Vagina (tissue), 2 donors: ENCODE measurements at regions not wholly inside any gene's neighbourhood (a gene's known extent, or its start where the extent isn't known, plus 50 kb on each side); places are given as distances from the start of the nearest gene placed in this dataset.

Source experiments
- DNase-seq, 2 donors: peaks; one replicate each; pipeline ENCODE4 v3.0.0-alpha.2; 2017; ENCODE audit errors: extremely low spot score in 2 of 2
- H3K27ac ChIP-seq: fragments of 200-600 bp; sonication (generic); one replicate; pipeline ENCODE4 v1.5.1; 2019
- H3K27me3 ChIP-seq: fragments of 200-600 bp; sonication (generic); one replicate; pipeline ENCODE4 v1.5.1; 2019
- H3K36me3 ChIP-seq, 2 donors: fragments of 200-600 bp; sonication (generic); one replicate each; pipeline ENCODE4 v1.5.1; 2017 to 2019
- H3K4me1 ChIP-seq: fragments of 200-600 bp; sonication (generic); one replicate; pipeline ENCODE4 v1.5.1; 2019
- H3K4me3 ChIP-seq, 2 donors: fragments of 200-600 bp; sonication (generic); 1 replicate in 1 of 2; 2 replicates in 1 of 2; pipeline ENCODE4 v1.5.1; 2016 to 2019
- H3K9me3 ChIP-seq: fragments of 200-600 bp; sonication (generic); one replicate; pipeline ENCODE4 v1.5.1; 2019
- CTCF ChIP-seq, 3 experiments: fragments of 450-650 bp in 2 of 3; fragments of 200-600 bp in 1 of 3; sonication (generic) in 1 of 3; IDR thresholded peaks; one replicate each; pipeline ENCODE4 v1.5.1; 2017 to 2019; ENCODE audit warnings: antibody characterized with exemption in 3 of 3, mild to moderate bottlenecking in 2 of 3, moderate library complexity in 2 of 3
- POLR2A ChIP-seq, 2 donors: fragments of 450-650 bp; IDR thresholded peaks; one replicate each; pipeline ENCODE4 v1.6.1; 2017; ENCODE audit warnings: antibody characterized with exemption in 2 of 2, mild to moderate bottlenecking in 2 of 2, moderate library complexity in 2 of 2
- POLR2AphosphoS5 ChIP-seq, 2 donors: sonication (generic); formaldehyde crosslinking; IDR thresholded peaks; one replicate each; pipeline ENCODE4 v1.9.0; 2017; ENCODE audit warnings: antibody characterized with exemption in 2 of 2, mild to moderate bottlenecking in 2 of 2, low read depth in 1 of 2; ENCODE audit not compliant: insufficient read depth in 1 of 2
- intact Hi-C: fragments of 100-400 bp; cut with DNase I; formaldehyde crosslinking; loops from one replicate; pipeline ENCODE4 v1.15.1; 2023

- TF ChIP-seq POLR2AphosphoS5 (IDR thresholded peaks at IDR 0.05; ENCODE audit: insufficient read depth in 1 of 2, low read depth in 1 of 2) (no peak), CTCF (IDR thresholded peaks at IDR 0.05) (no peak), POLR2A (IDR thresholded peaks at IDR 0.05) (no peak)
- H3K4me3 ChIP-seq, result no peak overlapping the region
Measured at GRCh38 chr13:80105350-80105749, 235.6 kb downstream of the SPRY2 start.

GRCh38 chr13:80101040-80101439 lies 239.9 kb downstream of the SPRY2 start:
- H3K36me3 ChIP-seq, result no peaks in the 10 kb centered on the region
- TF ChIP-seq CTCF (IDR thresholded peaks at IDR 0.05), result no peak
- TF ChIP-seq POLR2A (IDR thresholded peaks at IDR 0.05), result no peak
- TF ChIP-seq POLR2AphosphoS5 (IDR thresholded peaks at IDR 0.05; ENCODE audit: insufficient read depth in 1 of 2, low read depth in 1 of 2), result no peak
- intact Hi-C loops, result no loop called here
- no peaks in the 10 kb centered on the region for H3K27me3 ChIP-seq
- no peaks in the 10 kb centered on the region for H3K9me3 ChIP-seq
- DNase-seq, result no peak
- H3K4me3 ChIP-seq, result no peak overlapping the region
- no peak overlapping the region for H3K27ac ChIP-seq
- no peaks in the 10 kb centered on the region for H3K4me1 ChIP-seq

More at GRCh38 chr13:80105350-80105749, 235.6 kb downstream of the SPRY2 start:
- no peak for DNase-seq
- Histone ChIP-seq H3K9me3 (no peaks in the 10 kb centered on the region), H3K27ac (no peak overlapping the region), H3K27me3 (no peaks in the 10 kb centered on the region), H3K36me3 (no peaks in the 10 kb centered on the region), H3K4me1 (no peaks in the 10 kb centered on the region)
- intact Hi-C loops, result no loop called here

- no peaks in the 10 kb centered on the region for H3K27me3 ChIP-seq
- intact Hi-C loops, result no loop called here
- H3K36me3 ChIP-seq, result no peaks in the 10 kb centered on the region
- no peaks in the 10 kb centered on the region for H3K9me3 ChIP-seq
- H3K27ac ChIP-seq, result no peak overlapping the region
- no peak overlapping the region for H3K4me3 ChIP-seq
- DNase-seq, result no peak
- H3K4me1 ChIP-seq, result no peaks in the 10 kb centered on the region
- TF ChIP-seq POLR2AphosphoS5 (IDR thresholded peaks at IDR 0.05; ENCODE audit: insufficient read depth in 1 of 2, low read depth in 1 of 2), result no peak
- TF ChIP-seq CTCF (IDR thresholded peaks at IDR 0.05), result no peak
- no peak for TF ChIP-seq POLR2A (IDR thresholded peaks at IDR 0.05)
Measured at GRCh38 chr13:80100636-80101035, 240.3 kb downstream of the SPRY2 start.

DNA sequence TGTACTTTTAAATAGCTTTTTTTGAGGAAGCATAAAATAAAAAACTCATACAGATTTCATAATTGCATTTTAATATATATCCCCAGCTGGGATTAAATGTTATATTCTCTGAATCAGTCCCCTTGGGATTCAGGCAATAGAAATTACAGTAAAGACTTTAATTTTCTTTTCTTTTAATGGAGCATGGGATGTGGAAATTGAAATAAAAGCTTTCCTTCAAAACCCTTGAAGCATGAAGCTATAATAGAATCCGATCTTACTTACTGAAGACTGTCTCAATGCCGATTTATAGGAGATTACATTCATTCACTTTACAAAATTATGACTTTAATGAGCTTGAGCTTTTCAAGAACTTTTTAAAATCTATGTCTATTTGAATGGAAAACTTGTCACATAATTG lies 243.4 kb downstream of the SPRY2 start:
- TF ChIP-seq CTCF (IDR thresholded peaks at IDR 0.05) (no peak), POLR2AphosphoS5 (IDR thresholded peaks at IDR 0.05; ENCODE audit: insufficient read depth in 1 of 2, low read depth in 1 of 2) (no peak), POLR2A (IDR thresholded peaks at IDR 0.05) (no peak)
- DNase-seq, result no peak
- Histone ChIP-seq H3K36me3 (no peaks in the 10 kb centered on the region), H3K27me3 (no peaks in the 10 kb centered on the region), H3K4me3 (no peak overlapping the region), H3K9me3 (no peaks in the 10 kb centered on the region), H3K27ac (no peak overlapping the region), H3K4me1 (no peaks in the 10 kb centered on the region)
- intact Hi-C loops, result no loop called here

DNA sequence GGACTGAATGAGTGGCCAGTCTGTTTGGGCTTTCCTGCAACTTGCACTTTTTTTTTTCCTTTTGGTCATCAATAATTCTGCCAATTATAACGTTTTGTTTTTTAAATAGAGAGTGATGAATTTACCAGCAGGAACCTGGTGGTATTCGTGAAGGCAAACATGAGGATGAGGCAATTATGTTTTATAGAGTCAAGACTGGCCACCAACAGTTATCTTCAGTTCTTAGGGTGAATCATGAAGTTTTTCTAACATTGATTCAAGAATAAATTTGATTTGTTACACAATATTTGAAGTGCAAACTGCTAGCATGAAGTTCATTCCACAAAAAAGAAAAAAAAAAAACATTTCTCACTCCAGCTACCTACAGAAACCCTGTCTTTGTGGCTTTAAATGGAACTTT lies 244.5 kb downstream of the SPRY2 start:
- DNase-seq, result no peak
- intact Hi-C loops, result no loop called here
- no peaks in the 10 kb centered on the region for H3K36me3 ChIP-seq
- H3K27me3 ChIP-seq, result no peaks in the 10 kb centered on the region
- H3K9me3 ChIP-seq, result no peaks in the 10 kb centered on the region
- no peak overlapping the region for H3K4me3 ChIP-seq
- no peaks in the 10 kb centered on the region for H3K4me1 ChIP-seq
- TF ChIP-seq POLR2A (IDR thresholded peaks at IDR 0.05), result no peak
- TF ChIP-seq CTCF (IDR thresholded peaks at IDR 0.05), result no peak
- no peak for TF ChIP-seq POLR2AphosphoS5 (IDR thresholded peaks at IDR 0.05; ENCODE audit: insufficient read depth in 1 of 2, low read depth in 1 of 2)
- H3K27ac ChIP-seq, result no peak overlapping the region
